HepG2 (cell line): ENCODE measurements at regions not wholly inside any gene's neighbourhood (a gene's known extent, or its start where the extent isn't known, plus 50 kb on each side); places are given as distances from the start of the nearest gene placed in this dataset.

ENCODE experiments used
- BORCS8-MEF2B ChIP-seq: sonication (generic); formaldehyde crosslinking; IDR thresholded peaks from 2 replicates; pipeline ENCODE4 v1.8.0; 2022; ENCODE audit warnings: mild to moderate bottlenecking, missing genetic modification reagents
- GABPA ChIP-seq, 2 experiments: IDR thresholded peaks; 2 replicates each; pipeline ENCODE4 v1.6.1; 2011 to 2016; ENCODE audit warnings: low read depth in 2 of 2, low read length in 1 of 2, missing biosample characterization in 1 of 2, missing genetic modification characterization in 1 of 2
- HDAC6 ChIP-seq: fragments of 200-600 bp; sonication (generic); IDR thresholded peaks from 2 replicates; pipeline ENCODE4 v1.7.0; 2017; ENCODE audit warnings: mild to moderate bottlenecking, antibody characterized with exemption, low read length, low read depth
- PATZ1 ChIP-seq: sonication (generic); formaldehyde crosslinking; IDR thresholded peaks from 2 replicates; pipeline ENCODE4 v1.4.0; 2020; ENCODE audit warnings: missing genetic modification reagents
- SAP130 ChIP-seq: IDR thresholded peaks from 2 replicates; pipeline ENCODE4 v1.6.1; 2016; ENCODE audit warnings: low read depth
- SCMH1 ChIP-seq: sonication (generic); formaldehyde crosslinking; IDR thresholded peaks from 2 replicates; pipeline ENCODE4 v1.9.0; 2021; ENCODE audit warnings: missing genetic modification reagents, mild to moderate bottlenecking, borderline replicate concordance
- ZNF549 ChIP-seq: sonication (generic); formaldehyde crosslinking; IDR thresholded peaks from 2 replicates; pipeline ENCODE4 v1.5.0; 2020; ENCODE audit warnings: missing genetic modification reagents
- ZNF574 ChIP-seq: sonication (generic); formaldehyde crosslinking; IDR thresholded peaks from 2 replicates; pipeline ENCODE4 v1.4.0; 2020; ENCODE audit warnings: missing genetic modification reagents
- TF ChIP-seq, protein P1 (sequence below): sonication (generic); formaldehyde crosslinking; IDR thresholded peaks from 2 replicates; pipeline ENCODE4 v1.9.0; 2021; ENCODE audit warnings: missing genetic modification reagents, borderline replicate concordance
- TF ChIP-seq, protein P2 (sequence below): IDR thresholded peaks from 2 replicates; pipeline ENCODE4 v1.6.1; 2018; ENCODE audit warnings: missing genetic modification reagents, mild to moderate bottlenecking, missing compliant biosample characterization

- peak; percentile 58; the same call in 1 of the 2 replicates for TF ChIP-seq ZNF574
- TF ChIP-seq BORCS8-MEF2B (CRISPR knock-in tag), result no peak
- no peak for TF ChIP-seq GABPA (IDR thresholded peaks at IDR 0.05; ENCODE audit: low read depth, low read length)
- 0 out of 2 replicates have a peak, but pooled peaks have one; percentile 9 for TF ChIP-seq GABPA (CRISPR knock-in tag; IDR thresholded peaks at IDR 0.05; ENCODE audit: low read depth)
- TF ChIP-seq ZNF549 (CRISPR knock-in tag), result 0 out of 2 replicates have a peak, but pooled peaks have one; percentile 68
- TF ChIP-seq HDAC6, result no peak
- TF ChIP-seq, protein P1, sequence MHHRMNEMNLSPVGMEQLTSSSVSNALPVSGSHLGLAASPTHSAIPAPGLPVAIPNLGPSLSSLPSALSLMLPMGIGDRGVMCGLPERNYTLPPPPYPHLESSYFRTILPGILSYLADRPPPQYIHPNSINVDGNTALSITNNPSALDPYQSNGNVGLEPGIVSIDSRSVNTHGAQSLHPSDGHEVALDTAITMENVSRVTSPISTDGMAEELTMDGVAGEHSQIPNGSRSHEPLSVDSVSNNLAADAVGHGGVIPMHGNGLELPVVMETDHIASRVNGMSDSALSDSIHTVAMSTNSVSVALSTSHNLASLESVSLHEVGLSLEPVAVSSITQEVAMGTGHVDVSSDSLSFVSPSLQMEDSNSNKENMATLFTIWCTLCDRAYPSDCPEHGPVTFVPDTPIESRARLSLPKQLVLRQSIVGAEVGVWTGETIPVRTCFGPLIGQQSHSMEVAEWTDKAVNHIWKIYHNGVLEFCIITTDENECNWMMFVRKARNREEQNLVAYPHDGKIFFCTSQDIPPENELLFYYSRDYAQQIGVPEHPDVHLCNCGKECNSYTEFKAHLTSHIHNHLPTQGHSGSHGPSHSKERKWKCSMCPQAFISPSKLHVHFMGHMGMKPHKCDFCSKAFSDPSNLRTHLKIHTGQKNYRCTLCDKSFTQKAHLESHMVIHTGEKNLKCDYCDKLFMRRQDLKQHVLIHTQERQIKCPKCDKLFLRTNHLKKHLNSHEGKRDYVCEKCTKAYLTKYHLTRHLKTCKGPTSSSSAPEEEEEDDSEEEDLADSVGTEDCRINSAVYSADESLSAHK, result no peak
- TF ChIP-seq PATZ1, result peak; percentile 79
- peak; percentile 44 for TF ChIP-seq SAP130
- TF ChIP-seq, protein P2, sequence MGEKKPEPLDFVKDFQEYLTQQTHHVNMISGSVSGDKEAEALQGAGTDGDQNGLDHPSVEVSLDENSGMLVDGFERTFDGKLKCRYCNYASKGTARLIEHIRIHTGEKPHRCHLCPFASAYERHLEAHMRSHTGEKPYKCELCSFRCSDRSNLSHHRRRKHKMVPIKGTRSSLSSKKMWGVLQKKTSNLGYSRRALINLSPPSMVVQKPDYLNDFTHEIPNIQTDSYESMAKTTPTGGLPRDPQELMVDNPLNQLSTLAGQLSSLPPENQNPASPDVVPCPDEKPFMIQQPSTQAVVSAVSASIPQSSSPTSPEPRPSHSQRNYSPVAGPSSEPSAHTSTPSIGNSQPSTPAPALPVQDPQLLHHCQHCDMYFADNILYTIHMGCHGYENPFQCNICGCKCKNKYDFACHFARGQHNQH, result 0 out of 2 replicates have a peak, but pooled peaks have one; percentile 37
- TF ChIP-seq SCMH1 (CRISPR knock-in tag), result no peak
These were observed 75.9 kb downstream of the C16orf95 start (continued) for GRCh38 chr16:87241137-87241771.
